HG02885 (cell line): ENCODE measurements at regions not wholly inside any gene's neighbourhood (a gene's known extent, or its start where the extent isn't known, plus 50 kb on each side); places are given as distances from the start of the nearest gene placed in this dataset.
"Not testable (repeated sequence)": the region's sequence is repeated elsewhere in the genome, so short reads cannot be mapped to it uniquely, and the experiment has no call there.

Source experiments
- ATAC-seq: cut with Tn5 transposase; IDR thresholded peaks from one replicate; pipeline ENCODE4 v1.9.1; 2021; ENCODE audit warnings: mild to moderate bottlenecking; ENCODE audit not compliant: unreplicated experiment, poor library complexity

DNA sequence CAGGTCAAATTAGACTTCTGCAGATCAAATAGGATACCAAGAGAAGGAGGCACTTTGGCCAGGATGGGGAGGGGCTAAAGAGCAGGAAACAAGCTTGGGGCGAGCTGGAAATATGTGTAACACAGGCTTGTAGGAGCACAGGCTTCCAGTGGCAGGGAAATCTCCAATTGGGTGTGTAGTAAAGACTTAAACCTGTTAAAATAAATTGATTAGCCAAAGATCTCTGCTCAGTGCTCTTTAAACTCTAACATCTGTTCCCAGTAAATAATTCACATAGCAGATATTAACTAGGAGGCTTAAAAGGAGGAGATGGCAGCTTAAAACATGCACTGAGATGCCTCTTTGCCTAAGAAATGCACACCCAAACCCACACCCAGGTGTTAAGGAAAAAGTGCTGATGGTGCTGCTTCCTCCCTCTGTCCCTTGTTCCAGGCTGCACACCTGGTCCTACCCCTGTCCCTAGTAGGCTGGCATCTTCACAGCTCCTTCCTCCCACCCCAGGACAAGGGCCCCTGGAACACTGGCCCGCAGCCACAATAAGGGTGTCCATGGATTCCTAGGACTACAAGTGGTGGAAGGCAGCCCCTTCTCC is 93.5 kb upstream of the MLN start:
- ATAC-seq: no peak

DNA sequence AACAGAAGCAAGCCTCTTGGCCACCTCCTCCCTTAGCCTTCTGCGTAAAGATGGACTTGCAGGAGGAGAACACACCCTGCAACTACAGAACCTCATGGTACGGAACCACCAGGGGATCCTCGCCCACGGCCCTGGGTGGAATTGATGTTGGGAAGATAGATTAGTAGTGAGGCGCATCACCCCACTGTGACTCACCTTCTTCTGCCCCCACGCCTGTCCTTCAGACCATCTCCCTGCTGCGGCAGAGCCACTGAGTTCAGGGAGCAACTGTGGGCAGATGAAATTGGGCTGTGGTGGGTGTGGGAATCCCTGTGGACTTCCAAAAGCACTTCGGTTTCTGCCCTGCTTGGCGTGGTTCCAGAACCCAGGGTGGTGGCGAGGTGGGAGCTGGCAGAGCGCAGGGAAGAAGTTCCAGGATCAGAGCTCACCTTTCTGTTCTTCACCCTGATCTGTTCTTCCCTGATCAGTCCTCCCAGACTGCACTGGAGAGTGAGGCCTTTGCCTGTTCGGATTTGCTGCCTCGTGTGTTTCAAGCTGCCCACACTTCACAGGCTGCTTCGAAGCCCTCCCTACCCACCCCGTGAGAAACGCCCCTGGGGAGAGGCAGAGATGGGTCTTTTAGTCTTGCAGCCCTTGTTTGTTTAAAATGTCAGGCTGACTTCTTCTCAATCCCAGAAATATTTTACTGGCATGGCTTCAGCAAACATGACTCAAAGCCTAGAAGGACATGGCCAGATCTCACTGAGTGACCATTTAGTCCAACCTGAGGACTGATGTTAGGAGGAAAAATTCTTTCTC is 92.8 kb upstream of the MLN start:
- no peak for ATAC-seq

DNA sequence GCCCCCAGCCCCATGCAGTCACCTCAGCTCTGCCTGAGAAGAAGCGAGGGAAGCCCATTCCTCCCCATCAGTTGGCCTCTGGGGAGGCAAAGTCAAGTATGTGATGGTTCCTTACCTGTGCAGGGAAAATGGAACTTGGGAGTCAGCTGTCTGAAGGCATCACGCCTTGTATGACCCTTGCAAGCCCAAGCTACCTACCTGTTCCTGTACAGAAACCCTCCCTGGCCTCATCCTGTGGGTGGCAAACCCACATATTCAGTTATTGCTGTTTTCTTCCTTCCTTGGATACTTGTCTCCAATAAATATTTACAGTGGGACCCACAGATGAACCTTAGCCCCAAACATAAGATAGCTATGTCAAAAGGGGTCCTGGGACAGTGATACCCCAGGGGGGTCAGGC is 92.2 kb upstream of the MLN start:
- ATAC-seq: no peak

DNA sequence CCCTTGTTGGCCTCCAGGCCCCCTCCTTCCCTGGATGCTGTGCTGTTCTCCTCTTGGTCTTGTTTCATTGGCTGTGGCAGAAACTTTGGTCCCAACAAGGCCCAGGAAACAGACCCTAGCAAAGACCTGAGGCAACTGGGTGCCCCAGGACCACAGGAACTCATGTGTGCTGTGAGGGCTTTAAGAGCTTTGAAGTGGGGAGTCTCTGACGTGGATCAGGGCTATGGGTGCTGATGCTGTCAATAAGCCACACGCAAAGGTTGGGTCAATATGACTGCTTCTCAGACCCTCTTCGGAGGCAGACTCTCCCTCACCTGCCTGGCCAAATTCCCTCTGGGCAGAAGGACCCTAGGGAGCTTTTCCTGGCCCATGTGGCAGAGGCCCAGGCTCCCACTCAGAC is 91.5 kb upstream of the MLN start:
- ATAC-seq: no peak

DNA sequence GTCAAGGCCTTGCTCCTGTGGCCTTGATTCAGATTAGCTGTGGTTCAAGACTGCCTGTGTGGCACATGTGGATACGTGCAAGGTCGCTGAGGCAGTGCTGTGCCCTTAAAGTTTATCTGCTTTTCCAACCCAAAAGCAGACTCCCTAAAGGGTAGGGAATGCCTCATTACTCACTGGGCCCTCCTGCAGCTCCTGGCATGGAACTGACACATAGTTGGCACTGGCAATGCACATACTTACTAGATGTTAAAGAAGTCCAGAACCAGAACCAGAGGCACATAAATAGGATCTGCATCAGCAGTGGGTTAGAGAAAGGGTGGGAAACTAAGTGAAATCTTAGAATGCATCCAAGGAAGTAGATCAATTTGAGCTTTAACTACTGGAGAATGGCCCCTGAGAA is 90.6 kb upstream of the MLN start:
- ATAC-seq: no peak

DNA sequence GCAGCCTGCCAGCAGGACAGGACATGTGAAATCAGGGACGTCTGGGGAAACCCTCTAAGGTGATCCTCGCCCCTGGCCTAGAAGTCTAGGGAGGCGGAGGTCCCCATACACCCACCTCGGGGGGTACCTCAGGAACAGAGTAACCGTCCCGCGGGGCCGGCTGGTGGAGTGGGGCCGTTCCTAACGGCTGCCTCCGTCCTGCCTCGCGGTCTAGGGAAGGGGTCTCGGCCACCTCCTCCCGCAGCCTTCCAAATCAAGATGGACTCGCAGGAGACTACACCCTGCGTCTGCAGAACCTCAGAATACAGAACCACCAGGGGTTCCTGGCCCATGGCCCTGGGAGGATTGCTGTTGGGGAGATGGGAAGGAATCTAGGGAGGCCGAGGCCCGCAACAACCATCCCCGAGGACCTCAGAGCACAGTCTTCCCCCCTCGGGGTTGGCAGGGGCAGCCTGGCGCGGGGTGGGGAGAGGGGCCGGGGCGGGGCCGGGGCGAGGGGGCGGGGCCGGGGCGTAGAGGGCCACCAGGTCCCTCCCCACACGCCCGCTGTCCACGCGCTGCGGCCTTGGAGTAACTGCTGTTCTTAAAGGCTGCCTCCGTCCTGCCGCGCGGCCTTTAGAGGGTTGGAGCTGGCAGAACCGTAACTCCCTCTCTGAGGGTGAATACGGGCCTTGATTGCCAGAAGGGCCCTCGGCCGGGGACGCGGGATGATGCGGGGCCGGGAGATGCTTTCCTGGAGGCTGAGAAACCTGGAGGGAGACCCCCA is 89.0 kb upstream of the MLN start:
- no peak for ATAC-seq

DNA sequence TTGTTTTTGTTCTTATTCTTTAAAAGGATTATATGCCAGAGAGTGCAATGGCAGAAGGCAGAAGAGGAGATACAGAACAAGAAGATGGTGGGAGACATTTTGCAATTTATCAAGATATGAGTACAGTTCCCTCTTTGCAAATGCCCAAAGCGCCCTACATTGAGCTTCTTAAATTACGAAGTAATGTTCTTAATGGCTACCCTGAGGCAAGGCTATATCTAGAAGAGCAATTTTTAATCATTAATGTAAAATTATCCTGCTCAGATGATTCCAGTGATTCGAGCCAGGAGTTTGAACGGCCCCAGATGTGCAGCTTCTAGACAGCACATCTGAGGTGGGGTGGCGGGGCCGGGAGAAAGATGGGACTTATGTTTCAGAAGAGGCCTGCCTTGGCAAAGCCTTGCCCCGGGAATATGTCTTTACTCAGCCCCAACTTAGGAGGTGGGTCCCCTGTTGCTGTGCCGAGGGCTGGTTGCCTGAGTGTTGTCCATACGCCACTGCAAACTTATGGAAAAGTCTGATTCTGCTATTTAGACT is 84.9 kb upstream of the MLN start:
- no peak for ATAC-seq

DNA sequence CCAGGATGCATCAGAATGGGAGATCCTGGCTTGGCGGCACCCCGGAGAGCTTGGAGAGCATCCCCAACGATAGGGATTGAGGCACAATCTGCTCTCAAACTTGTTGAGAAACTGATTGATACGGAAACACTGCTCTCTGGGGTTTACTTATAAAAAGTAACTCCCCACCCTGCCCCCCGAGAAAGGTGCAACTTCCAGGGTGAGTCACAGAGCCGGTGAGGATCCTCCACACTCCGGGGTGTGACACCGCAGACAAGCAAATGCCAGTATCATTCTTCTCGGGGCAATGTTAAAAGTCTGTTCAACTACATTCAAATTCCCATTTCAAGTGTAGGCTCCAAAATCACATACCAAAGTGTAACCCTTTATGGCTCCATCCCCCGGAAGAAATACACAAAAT is 84.4 kb upstream of the MLN start:
- ATAC-seq: no peak

DNA sequence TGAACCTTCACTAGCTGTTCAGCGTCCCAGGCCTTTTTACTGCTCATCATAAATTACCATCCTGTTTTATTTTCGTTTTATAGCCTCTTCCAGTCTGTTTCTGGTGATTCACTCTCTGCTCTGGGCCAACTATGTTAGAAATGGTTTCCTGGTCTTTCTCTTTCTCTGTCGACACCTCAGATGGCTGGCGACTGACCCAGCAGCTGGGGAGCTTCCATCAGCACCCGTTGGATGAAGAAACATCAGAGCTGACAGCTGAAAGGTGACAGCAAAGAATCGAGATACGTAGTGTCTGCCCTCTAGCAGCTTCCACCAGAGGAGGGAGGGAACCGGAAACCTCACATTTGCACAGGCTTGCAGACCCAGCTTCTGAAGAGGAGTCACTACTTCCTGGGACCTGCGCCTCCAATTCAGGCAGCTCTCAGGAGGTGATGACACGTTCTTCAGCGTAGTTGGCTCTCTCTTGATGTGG is 82.9 kb upstream of the MLN start:
- ATAC-seq: no peak

DNA sequence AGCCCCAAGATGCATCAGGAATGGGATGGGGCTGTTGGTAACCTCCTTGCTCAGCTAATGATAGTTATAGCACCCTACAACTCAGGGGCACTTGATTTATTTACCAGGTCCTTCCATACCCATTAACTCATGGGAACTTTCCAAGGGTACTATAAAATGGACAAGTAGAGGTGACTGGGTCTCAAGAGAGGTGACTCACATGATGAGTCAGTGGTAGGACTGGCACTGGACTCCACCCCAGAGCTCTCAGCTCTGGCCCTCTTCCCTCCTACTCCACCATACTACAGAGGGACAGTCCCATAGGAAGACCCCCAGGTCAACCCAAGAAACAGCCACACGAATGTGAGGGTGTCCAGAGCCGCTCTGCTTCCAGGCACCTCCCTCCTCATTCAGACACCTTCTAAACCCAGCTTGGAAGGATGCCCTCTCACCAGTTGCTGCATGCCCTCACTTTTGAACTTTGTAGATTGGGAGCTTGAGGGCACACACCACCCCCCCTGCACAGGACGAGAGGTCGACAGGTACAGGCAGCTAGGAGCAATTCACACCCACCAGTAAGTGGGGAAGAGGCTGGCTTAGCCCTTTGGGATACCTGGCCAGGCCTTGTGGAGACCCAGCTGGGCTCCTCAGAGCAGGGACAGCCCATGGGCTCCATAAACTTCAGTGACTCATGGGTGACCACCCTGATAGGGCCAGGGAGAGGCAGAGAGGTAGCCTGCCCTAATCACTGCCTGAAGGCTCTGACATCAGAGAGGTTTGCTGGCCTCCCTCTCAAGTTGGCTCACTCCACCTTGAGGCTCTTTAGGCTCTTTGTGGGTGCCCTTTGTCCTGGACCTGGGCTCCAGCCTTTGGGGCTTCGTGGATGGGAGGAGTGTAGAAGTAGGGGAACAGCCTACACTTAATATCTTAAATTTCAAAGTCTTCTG is 81.6 kb upstream of the MLN start:
- ATAC-seq: no peak

DNA sequence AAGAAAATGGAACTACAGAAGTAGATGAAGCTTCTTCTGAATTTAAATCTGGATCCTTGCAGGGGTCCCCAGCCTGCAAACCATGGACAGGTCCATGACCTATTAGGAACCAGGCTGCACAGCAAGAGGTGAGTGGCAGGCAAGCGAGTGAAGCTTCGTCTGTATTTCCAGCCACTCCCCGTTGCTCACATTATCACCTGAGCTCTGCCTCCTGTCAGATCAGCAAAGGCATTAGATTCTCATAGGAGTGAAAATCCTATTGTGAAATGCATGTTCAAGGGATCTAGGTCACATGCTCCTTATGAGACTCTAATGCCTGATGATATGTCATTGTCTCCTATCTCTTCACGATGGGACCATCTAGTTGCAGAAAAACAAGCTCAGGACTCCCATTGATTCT is 79.8 kb upstream of the MLN start:
- ATAC-seq: not testable (repeated sequence)

DNA sequence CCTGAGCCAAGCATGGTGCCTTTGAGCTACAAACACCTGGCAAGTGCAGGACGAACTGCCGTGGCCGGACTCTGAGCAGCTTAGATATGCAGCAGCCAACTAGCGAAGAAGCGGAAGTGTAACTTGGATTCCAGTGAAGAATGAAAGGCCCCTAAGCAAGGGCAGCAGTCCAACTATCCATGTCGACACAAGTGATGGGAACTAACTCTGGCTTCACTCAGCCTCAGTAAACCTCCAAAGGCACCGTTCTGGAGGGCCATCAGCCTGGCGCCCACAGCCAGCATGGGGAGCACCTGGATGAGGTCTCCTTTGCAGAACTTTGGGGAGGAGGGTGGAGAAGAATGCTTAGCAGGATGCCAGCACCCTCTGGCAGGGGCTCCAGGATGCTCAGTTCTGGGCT is 78.4 kb upstream of the MLN start:
- no peak for ATAC-seq

DNA sequence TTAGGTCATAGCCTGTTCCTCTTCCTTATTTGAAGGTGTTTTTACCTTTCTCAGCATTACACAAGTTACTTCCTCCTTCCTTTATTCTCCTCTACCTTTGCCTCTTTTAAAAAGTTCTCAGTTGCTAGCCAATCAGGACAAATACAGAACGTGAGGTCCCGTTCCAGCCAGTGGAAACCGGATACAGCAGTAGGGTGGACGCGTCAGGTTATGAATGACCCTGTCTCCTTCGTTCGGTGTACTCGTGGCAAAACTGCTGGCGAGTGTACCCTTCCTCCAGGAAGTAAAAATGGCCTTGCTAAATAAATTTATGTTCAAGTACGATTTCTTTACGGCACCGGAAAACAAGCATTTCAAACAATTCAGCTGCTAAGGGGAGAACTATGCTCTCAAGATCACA is 77.0 kb upstream of the MLN start:
- no peak for ATAC-seq

DNA sequence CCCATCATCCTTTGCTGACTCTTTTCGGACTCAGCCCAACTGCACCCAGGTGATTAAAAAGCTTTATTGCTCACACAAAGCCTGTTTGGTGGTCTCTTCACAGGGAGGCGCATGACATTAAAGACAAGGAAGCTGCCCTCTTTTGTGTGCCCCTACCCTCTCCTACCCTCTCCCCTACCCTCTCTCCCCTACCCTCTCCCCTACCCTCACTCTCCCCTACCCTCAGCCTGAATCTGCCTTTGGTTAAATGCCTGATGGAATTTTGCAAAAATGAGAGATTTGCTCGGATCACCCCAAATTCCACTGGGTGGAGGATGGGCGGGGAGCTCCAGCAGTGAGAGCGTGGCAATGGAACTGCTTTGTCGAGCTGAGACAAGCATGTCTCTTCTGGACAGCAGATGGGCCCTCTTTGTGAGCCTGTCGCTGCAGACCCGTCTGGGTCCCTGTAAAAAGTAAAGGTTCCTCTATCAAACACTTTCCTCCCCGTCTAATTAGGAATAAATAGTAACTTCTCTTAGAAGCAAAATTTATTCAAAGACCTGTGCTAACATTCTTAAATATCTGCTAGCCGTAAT is 76.4 kb upstream of the MLN start:
- ATAC-seq: no peak

DNA sequence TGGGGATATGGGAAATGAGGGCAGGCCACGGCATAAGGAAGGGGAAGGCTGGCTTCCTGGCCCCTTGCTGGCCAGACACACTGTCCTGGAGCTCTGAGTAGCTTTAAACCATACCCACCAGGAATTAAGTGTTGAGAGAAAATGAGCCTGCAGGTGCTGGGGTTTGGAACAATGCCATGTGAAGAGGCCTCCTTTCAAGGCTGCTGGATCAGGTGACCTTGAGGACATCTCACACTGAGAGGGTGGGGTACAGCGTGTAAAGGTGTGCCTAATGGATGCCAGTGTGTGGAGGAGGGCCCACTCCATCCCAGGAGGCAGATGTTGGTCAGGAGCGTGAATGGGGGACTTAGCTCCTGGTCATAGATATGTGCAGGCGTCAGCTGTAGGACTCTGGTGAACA is 74.8 kb upstream of the MLN start:
- no peak for ATAC-seq

DNA sequence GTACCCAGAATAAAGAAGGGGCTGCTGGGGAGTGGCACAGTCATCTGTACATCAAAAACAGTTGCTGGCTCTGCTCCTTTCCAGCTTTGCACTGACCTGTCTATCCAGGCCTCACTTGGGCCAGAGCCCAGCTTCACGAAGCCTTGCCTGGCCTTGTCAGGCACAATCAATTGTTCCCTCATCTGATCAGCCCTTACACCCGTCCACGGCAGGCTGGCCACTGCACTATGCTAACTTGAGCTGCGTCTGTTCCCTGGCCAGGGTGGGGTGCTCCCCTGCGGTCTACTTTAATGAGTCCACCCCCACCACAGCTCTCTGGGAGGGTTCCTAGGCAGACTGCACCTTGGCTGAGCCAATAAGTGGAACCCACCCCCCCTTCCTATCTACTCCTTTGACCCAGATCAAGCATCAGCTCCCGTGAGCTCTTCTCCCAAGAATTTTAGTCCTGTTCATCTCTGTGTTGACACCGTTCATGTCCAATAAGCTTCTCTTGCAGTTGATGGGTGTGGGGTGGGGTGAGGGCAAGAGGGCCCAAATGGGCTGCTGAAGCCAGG is 74.3 kb upstream of the MLN start:
- ATAC-seq: no peak

DNA sequence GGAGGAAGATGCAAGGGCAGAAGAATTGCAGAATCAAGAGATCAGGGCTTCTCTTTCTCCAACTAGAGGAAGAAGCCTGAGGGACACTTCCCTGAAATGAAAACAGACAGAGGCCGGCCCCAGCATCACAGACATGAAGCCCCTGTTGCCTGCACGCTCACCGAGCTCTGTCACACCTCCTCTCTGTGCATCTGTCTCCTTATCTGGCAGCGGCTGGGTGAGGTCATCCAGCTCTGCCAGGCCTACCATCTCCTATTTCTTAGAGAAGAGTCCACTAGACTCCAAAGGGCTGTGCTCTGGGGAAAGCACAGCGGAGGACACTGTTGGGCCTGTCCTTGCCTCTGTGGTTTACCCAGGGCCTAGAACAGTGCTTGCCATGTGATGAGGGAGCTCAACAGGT is 71.9 kb upstream of the MLN start:
- no peak for ATAC-seq

DNA sequence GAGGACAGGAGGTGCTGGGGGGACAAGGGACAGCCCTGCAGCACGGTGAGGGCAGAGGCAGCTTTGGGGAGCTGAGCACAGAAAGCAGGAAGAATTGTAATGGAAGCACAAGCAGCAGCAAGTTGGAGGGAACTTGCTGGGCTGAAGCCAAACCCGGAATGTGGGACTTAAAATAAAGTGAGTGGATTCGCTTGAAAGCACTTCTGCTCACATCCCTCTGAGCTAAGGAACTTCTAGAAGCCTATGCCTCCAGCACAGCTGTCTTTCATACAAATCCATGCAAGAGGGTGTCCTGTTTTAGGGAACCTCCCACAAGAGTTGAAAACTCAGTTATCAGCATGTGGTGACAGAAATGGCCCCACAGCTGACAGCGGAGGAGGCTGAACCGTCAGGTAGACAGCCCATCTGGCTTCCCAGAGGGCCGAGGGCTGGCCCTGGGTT is 71.4 kb upstream of the MLN start:
- ATAC-seq: no peak

DNA sequence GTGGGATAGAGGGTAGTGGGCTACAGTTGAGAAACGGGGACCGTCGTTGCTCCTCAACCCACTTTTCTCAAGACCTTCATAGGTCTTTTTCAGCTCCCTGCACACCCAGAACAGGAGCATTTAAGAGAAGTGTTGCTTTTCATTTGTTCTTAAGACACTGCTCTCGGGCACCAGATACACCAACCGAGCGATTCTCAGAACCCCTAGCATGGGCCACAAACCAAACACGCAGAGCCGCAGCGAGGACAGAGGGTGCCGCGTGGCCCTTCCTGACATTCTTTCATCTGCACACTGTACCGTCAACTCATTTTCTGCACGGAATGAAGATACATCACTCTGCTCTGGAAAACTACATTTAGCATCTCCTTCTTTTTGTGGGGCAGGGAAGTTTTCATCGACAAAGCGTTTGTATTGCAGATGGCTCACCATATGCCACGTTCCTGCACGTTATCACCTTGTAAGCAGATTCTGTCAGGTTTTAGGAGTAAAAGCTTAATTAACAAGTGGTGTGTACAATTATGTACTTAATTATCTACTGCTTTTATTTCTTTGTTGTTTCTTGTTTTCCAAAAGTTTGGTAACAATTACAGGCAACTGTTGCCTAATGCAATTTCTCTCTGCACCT is 70.4 kb upstream of the MLN start:
- ATAC-seq: no peak
